Endothelial cell of umbilical vein (primary cell): ENCODE measurements at regions not wholly inside any gene's neighbourhood (a gene's known extent, or its start where the extent isn't known, plus 50 kb on each side); places are given as distances from the start of the nearest gene placed in this dataset.

Source experiments
- BruUV-seq: library from RNA; stranded (reverse); fragments of 400-500 nt; replicated peaks from 2 replicates; lab custom pipeline; 2021; lab: Mats Ljungman, UMichigan
- CTCF ChIA-PET: fragments of 300-600, 350-600 bp; sonication (Branson Sonifier 250); formaldehyde crosslinking; loops from one replicate; lab custom pipeline; 2021; ENCODE audit warnings: antibody characterized with exemption, inconsistent platforms; lab: Charles Lee
- POLR2A ChIA-PET: fragments of 300-600, 350-600 bp; sonication (Branson Sonifier 250); formaldehyde crosslinking; loops from one replicate; lab custom pipeline; 2021; ENCODE audit warnings: antibody characterized with exemption, inconsistent platforms; lab: Charles Lee
- DNase-seq: peaks from one replicate; pipeline ENCODE4 v3.0.0-alpha.2; 2011; ENCODE audit warnings: low read depth, low spot score
- FAIRE-seq: peaks from 2 replicates; lab custom pipeline; 2011; peaks lifted over from hg19 to GRCh38; lab: Jason Lieb, UNC
- H2AFZ ChIP-seq: 2 replicates; pipeline ENCODE4 v1.6.0; 2012; ENCODE audit warnings: low read depth, low read length, control low read depth, inconsistent platforms
- H3K27ac ChIP-seq: 2 replicates; pipeline ENCODE4 v1.5.1; 2011; ENCODE audit warnings: low read depth, mild to moderate bottlenecking, control low read depth, low read length, moderate library complexity; ENCODE audit not compliant: insufficient read depth
- H3K27me3 ChIP-seq, 2 experiments: 2 replicates each; pipeline versions ENCODE4 v1.6.0 to v1.6.1; 2011; ENCODE audit warnings: low read length in 2 of 2, mixed read lengths in 1 of 2; ENCODE audit not compliant: control insufficient read depth in 2 of 2, insufficient read depth in 2 of 2
- H3K36me3 ChIP-seq, 2 experiments: 2 replicates in 1 of 2; 3 replicates in 1 of 2; pipeline ENCODE4 v1.5.1; 2011; ENCODE audit warnings: low read length in 2 of 2, mild to moderate bottlenecking in 1 of 2, moderate library complexity in 1 of 2; ENCODE audit not compliant: control insufficient read depth in 2 of 2, insufficient read depth in 2 of 2; ENCODE audit errors: extremely low read depth in 1 of 2
- H3K4me1 ChIP-seq: 3 replicates; pipeline ENCODE4 v1.5.1; 2011; ENCODE audit warnings: mild to moderate bottlenecking, low read length; ENCODE audit not compliant: control insufficient read depth, insufficient read depth; ENCODE audit errors: extremely low read depth
- H3K4me2 ChIP-seq: 2 replicates; pipeline ENCODE4 v1.6.1; 2011; ENCODE audit warnings: low read length, control low read depth, mixed read lengths; ENCODE audit not compliant: insufficient read depth
- H3K4me3 ChIP-seq, 3 experiments: fragments of 200-600 bp in 1 of 3; sonication (generic), shearing (Covaris generic) in 1 of 3; replicated peaks in 1 of 3; 2 replicates each; pipeline ENCODE4 v1.5.1; 2011 to 2016; ENCODE audit warnings: control low read depth in 3 of 3, low read length in 3 of 3, mild to moderate bottlenecking in 2 of 3, inconsistent platforms in 1 of 3, low read depth in 1 of 3, moderate library complexity in 1 of 3; ENCODE audit not compliant: insufficient read depth in 1 of 3
- H3K79me2 ChIP-seq: 2 replicates; pipeline ENCODE4 v1.6.0; 2012; ENCODE audit warnings: low read length, inconsistent platforms; ENCODE audit not compliant: control insufficient read depth, insufficient read depth
- H3K9ac ChIP-seq: replicated peaks from 2 replicates; pipeline ENCODE3; 2011; ENCODE audit warnings: low read length, control low read depth; ENCODE audit not compliant: insufficient read depth; ENCODE audit errors: extremely low read depth
- H3K9me1 ChIP-seq: replicated peaks from 3 replicates; pipeline ENCODE4 v1.6.0; 2011; ENCODE audit warnings: mild to moderate bottlenecking, low read length; ENCODE audit not compliant: control insufficient read depth, insufficient read depth; ENCODE audit errors: extremely low read depth
- H3K9me3 ChIP-seq: replicated peaks from 2 replicates; pipeline ENCODE4 v1.5.1; 2012; ENCODE audit warnings: low read length, inconsistent platforms; ENCODE audit not compliant: control insufficient read depth, insufficient read depth
- H4K20me1 ChIP-seq: replicated peaks from 2 replicates; pipeline ENCODE3; 2011; ENCODE audit warnings: mild to moderate bottlenecking, low read length; ENCODE audit not compliant: control insufficient read depth, insufficient read depth; ENCODE audit errors: extremely low read depth
- EZH2 ChIP-seq: IDR thresholded peaks from 2 replicates; pipeline ENCODE4 v1.6.1; 2012; ENCODE audit warnings: borderline replicate concordance, low read depth, mild to moderate bottlenecking, moderate library complexity, low read length, inconsistent platforms; ENCODE audit not compliant: severe bottlenecking
- FOS ChIP-seq: IDR thresholded peaks from 2 replicates; pipeline ENCODE4 v1.6.1; 2011; ENCODE audit warnings: mild to moderate bottlenecking, low read length, moderate library complexity, borderline replicate concordance; ENCODE audit not compliant: insufficient read depth
- GATA2 ChIP-seq: IDR thresholded peaks from 2 replicates; pipeline ENCODE4 v1.7.0; 2011; ENCODE audit warnings: low read depth, mild to moderate bottlenecking, moderate library complexity, mixed read lengths, low read length; ENCODE audit not compliant: insufficient read length, insufficient read depth
- JUN ChIP-seq: IDR thresholded peaks from 2 replicates; pipeline ENCODE4 v1.6.1; 2011; ENCODE audit warnings: borderline replicate concordance, low read depth; ENCODE audit not compliant: insufficient read length, insufficient read depth
- MYC ChIP-seq: IDR thresholded peaks from one replicate; pipeline ENCODE4 v1.6.1; 2011; ENCODE audit warnings: mild to moderate bottlenecking, low read depth, low read length
- POLR2A ChIP-seq: IDR thresholded peaks from 2 replicates; pipeline ENCODE4 v1.6.1; 2012; ENCODE audit warnings: low read depth, mild to moderate bottlenecking, control low read depth, low read length
- POLR2AphosphoS5 ChIP-seq: IDR thresholded peaks from 2 replicates; pipeline ENCODE4 v1.6.1; 2012; ENCODE audit warnings: low read depth, mild to moderate bottlenecking, control low read depth, low read length, moderate library complexity; ENCODE audit not compliant: insufficient read depth
- dilution Hi-C: fragments of 300-500 bp; cut with MboI; formaldehyde crosslinking; loops from one replicate; pipeline ENCODE4 v1.15.0; 2019; ENCODE audit warnings: low sequenced_read_pairs; ENCODE audit not compliant: extremely low pct_ligation_motif_present
- intact Hi-C: fragments of 100-400 bp; cut with micrococcal nuclease; formaldehyde crosslinking; loops from one replicate; pipeline ENCODE4 v1.10.0; 2022
- TF ChIP-seq, protein P1 (sequence below), 2 donors: IDR thresholded peaks; 1 replicate in 1 of 2; 2 replicates in 1 of 2; pipeline ENCODE4 v1.5.1; 2011; ENCODE audit warnings: low read length in 2 of 2, mild to moderate bottlenecking in 2 of 2, moderate library complexity in 2 of 2, control low read depth in 1 of 2, inconsistent platforms in 1 of 2, low read depth in 1 of 2; ENCODE audit not compliant: insufficient read depth in 1 of 2; ENCODE audit errors: extremely low read depth in 1 of 2
- TF ChIP-seq, protein P2 (sequence below): IDR thresholded peaks from 2 replicates; pipeline ENCODE4 v1.6.1; 2011; ENCODE audit not compliant: insufficient read depth, insufficient read length

DNA sequence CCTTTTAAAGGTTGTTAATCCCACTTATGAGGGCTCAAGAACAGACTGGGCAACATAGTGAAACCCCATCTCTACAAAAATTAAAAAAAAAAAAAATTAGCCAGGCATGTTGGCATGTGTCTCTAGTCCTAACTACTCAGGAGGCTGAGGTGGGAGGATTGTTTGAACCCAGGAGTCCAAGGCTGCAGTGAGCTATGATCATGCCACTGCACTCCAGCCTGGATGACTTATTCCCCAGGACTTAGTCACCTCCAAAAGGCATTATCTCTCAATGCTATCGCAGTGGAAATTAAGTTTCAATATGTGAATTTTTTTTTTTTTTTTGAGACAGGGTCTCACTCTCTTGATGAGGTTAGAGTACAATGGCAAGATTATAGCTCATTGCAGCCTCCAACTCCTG is 61.2 kb upstream of the TRIM24 start:
- POLR2A ChIA-PET: no interaction called here
- TF ChIP-seq MYC (no peak), JUN (no peak), POLR2A (no peak), GATA2 (no peak), EZH2 (no peak), FOS (no peak), POLR2AphosphoS5 (no peak)
- TF ChIP-seq, protein P1, sequence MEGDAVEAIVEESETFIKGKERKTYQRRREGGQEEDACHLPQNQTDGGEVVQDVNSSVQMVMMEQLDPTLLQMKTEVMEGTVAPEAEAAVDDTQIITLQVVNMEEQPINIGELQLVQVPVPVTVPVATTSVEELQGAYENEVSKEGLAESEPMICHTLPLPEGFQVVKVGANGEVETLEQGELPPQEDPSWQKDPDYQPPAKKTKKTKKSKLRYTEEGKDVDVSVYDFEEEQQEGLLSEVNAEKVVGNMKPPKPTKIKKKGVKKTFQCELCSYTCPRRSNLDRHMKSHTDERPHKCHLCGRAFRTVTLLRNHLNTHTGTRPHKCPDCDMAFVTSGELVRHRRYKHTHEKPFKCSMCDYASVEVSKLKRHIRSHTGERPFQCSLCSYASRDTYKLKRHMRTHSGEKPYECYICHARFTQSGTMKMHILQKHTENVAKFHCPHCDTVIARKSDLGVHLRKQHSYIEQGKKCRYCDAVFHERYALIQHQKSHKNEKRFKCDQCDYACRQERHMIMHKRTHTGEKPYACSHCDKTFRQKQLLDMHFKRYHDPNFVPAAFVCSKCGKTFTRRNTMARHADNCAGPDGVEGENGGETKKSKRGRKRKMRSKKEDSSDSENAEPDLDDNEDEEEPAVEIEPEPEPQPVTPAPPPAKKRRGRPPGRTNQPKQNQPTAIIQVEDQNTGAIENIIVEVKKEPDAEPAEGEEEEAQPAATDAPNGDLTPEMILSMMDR (IDR thresholded peaks at IDR 0.05; ENCODE audit: extremely low read depth in 1 of 2, insufficient read depth in 1 of 2, low read depth in 1 of 2, low read length in 2 of 2): no peak
- TF ChIP-seq, protein P2, sequence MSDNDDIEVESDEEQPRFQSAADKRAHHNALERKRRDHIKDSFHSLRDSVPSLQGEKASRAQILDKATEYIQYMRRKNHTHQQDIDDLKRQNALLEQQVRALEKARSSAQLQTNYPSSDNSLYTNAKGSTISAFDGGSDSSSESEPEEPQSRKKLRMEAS: no peak
- no peak overlapping the region for H3K4me2 ChIP-seq
- no peaks in the 10 kb centered on the region for H3K9me3 ChIP-seq
- intact Hi-C loops: no loop called here
- no peak overlapping the region for H2AFZ ChIP-seq
- FAIRE-seq (no peak), DNase-seq (no peak)
- CTCF ChIA-PET: interaction anchor here (1.5 kb wide), 1 partner anchor 38 kb away, joined by 3 read pairs; no protein-coding TSS in a partner anchor
- H3K9me1 ChIP-seq: no peaks in the 10 kb centered on the region
- H3K9ac ChIP-seq: no peak overlapping the region
- H4K20me1 ChIP-seq: no peaks in the 10 kb centered on the region
- H3K79me2 ChIP-seq: no peaks in the 10 kb centered on the region
- H3K4me3 ChIP-seq: no peak overlapping the region
- no peak overlapping the region for H3K27ac ChIP-seq
- H3K36me3 ChIP-seq: no peaks in the 10 kb centered on the region
- dilution Hi-C loops: no loop called here
- peaks cover 4% of the 10 kb centered on the region for H3K4me1 ChIP-seq
- H3K27me3 ChIP-seq: no peaks in the 10 kb centered on the region
- no TSS peak for BruUV-seq
